Glomerular visceral epithelial cell (primary cell): ENCODE measurements at regions not wholly inside any gene's neighbourhood (a gene's known extent, or its start where the extent isn't known, plus 50 kb on each side); places are given as distances from the start of the nearest gene placed in this dataset.

Experiments
- DNase-seq: peaks from one replicate; pipeline ENCODE4 v3.0.0-alpha.2; 2016; ENCODE audit errors: extremely low spot score

GRCh38 chr3:109480014-109480413, 142.7 kb upstream of the DPPA4 start:
- DNase-seq = no peak

GRCh38 chr3:109478614-109479013, 141.3 kb upstream of the DPPA4 start:
- DNase-seq = no peak

- DNase-seq = no peak
Observed at GRCh38 chr3:109460961-109461360, 123.6 kb upstream of the DPPA4 start.

- no peak for DNase-seq
Observed at GRCh38 chr3:109445210-109445609, 107.9 kb upstream of the DPPA4 start.

GRCh38 chr3:109442531-109442930, 105.2 kb upstream of the DPPA4 start:
- DNase-seq = no peak

- no peak for DNase-seq
Observed at GRCh38 chr3:109440353-109440752, 103.0 kb upstream of the DPPA4 start.

- no peak for DNase-seq
Observed at GRCh38 chr3:109432833-109433232, 95.5 kb upstream of the DPPA4 start.

GRCh38 chr3:109430911-109431563, 93.7 kb upstream of the DPPA4 start:
- no peak for DNase-seq

GRCh38 chr3:109413049-109413448, 75.7 kb upstream of the DPPA4 start:
- DNase-seq = peak; percentile 37

GRCh38 chr3:109411547-109411946, 74.2 kb upstream of the DPPA4 start:
- no peak for DNase-seq

- peak; percentile 13 for DNase-seq
Observed at GRCh38 chr3:109396806-109397205, 59.5 kb upstream of the DPPA4 start.

- peak; percentile 31 for DNase-seq
Observed at GRCh38 chr3:109393728-109394127, 56.4 kb upstream of the DPPA4 start.

GRCh38 chr3:109392293-109392692, 54.9 kb upstream of the DPPA4 start:
- DNase-seq = no peak

- DNase-seq = no peak
Observed at GRCh38 chr3:109387621-109388020, 50.3 kb upstream of the DPPA4 start.

GRCh38 chr3:109387201-109387600, 49.9 kb upstream of the DPPA4 start:
- no peak for DNase-seq
